Lower lobe of right lung (tissue), 2 donors: ENCODE measurements at regions not wholly inside any gene's neighbourhood (a gene's known extent, or its start where the extent isn't known, plus 50 kb on each side); places are given as distances from the start of the nearest gene placed in this dataset.

ENCODE experiments used
- ATAC-seq, 2 donors: fragments of 200-7000 bp; cut with Tn5 transposase; one replicate each; pipeline ENCODE4 v1.9.1; 2020 to 2022; ENCODE audit warnings: mild to moderate bottlenecking in 2 of 2, moderate library complexity in 2 of 2
- DNase-seq: peaks from one replicate; pipeline ENCODE4 v3.0.0-alpha.2; 2020
- H3K27ac ChIP-seq: fragments of 200-600 bp; one replicate; pipeline ENCODE4 v1.8.0; 2022
- H3K27me3 ChIP-seq: fragments of 200-600 bp; one replicate; pipeline ENCODE4 v1.8.0; 2022; ENCODE audit warnings: low read depth
- H3K36me3 ChIP-seq: fragments of 200-600 bp; one replicate; pipeline ENCODE4 v1.8.0; 2022; ENCODE audit warnings: mild to moderate bottlenecking
- H3K4me1 ChIP-seq: fragments of 200-600 bp; one replicate; pipeline ENCODE4 v1.8.0; 2022
- H3K4me3 ChIP-seq: fragments of 200-600 bp; one replicate; pipeline ENCODE4 v1.8.0; 2022; ENCODE audit warnings: mild to moderate bottlenecking
- H3K9me3 ChIP-seq: fragments of 200-600 bp; one replicate; pipeline ENCODE4 v1.8.0; 2022
- intact Hi-C: fragments of 100-400 bp; cut with DNase I; formaldehyde crosslinking; loops from one replicate; pipeline ENCODE4 v1.11.0; 2022
- TF ChIP-seq, protein P1 (sequence below): fragments of 200-600 bp; IDR thresholded peaks from one replicate; pipeline ENCODE4 v1.8.0; 2022; ENCODE audit warnings: antibody characterized with exemption, mild to moderate bottlenecking
- donor health status: DM: no; HTN: yes; CAD: no; lungs with severe emphysema.

DNA sequence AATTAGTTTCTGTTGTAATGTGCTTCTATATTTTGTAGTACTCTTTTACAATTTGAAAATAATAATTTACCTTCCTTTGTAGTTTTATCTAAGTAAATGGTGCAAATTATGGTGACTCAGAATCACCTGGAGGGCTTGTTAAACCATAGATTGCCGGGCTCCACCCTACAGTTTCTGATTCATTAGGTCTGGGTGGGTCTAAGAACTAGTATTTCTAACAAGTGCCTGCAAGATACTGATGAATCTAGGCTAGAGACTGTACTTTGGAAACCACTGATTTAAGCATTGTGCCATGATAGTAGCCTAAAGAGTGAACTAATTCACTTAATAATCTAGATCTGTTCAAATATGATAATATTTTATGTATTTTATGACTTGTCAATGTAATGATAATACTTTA is 437.4 kb upstream of the SPRY2 start:
- TF ChIP-seq, protein P1, sequence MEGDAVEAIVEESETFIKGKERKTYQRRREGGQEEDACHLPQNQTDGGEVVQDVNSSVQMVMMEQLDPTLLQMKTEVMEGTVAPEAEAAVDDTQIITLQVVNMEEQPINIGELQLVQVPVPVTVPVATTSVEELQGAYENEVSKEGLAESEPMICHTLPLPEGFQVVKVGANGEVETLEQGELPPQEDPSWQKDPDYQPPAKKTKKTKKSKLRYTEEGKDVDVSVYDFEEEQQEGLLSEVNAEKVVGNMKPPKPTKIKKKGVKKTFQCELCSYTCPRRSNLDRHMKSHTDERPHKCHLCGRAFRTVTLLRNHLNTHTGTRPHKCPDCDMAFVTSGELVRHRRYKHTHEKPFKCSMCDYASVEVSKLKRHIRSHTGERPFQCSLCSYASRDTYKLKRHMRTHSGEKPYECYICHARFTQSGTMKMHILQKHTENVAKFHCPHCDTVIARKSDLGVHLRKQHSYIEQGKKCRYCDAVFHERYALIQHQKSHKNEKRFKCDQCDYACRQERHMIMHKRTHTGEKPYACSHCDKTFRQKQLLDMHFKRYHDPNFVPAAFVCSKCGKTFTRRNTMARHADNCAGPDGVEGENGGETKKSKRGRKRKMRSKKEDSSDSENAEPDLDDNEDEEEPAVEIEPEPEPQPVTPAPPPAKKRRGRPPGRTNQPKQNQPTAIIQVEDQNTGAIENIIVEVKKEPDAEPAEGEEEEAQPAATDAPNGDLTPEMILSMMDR: no peak
- ATAC-seq (no peak), DNase-seq (no peak)
- Histone ChIP-seq H3K27me3 (no peaks in the 10 kb centered on the region), H3K27ac (no peak overlapping the region), H3K36me3 (no peaks in the 10 kb centered on the region), H3K4me3 (no peak overlapping the region), H3K9me3 (no peaks in the 10 kb centered on the region), H3K4me1 (no peaks in the 10 kb centered on the region)
- intact Hi-C loops: no loop called here

GRCh38 chr13:80757694-80758093 is 416.8 kb upstream of the SPRY2 start:
- DNase-seq: no peak
- H3K36me3 ChIP-seq: no peaks in the 10 kb centered on the region
- TF ChIP-seq, protein P1: no peak
- H3K4me3 ChIP-seq: no peak overlapping the region
- H3K9me3 ChIP-seq: no peaks in the 10 kb centered on the region
- intact Hi-C loops: no loop called here
- H3K27ac ChIP-seq: no peak overlapping the region
- ATAC-seq: no peak
- H3K27me3 ChIP-seq: no peaks in the 10 kb centered on the region
- no peaks in the 10 kb centered on the region for H3K4me1 ChIP-seq

DNA sequence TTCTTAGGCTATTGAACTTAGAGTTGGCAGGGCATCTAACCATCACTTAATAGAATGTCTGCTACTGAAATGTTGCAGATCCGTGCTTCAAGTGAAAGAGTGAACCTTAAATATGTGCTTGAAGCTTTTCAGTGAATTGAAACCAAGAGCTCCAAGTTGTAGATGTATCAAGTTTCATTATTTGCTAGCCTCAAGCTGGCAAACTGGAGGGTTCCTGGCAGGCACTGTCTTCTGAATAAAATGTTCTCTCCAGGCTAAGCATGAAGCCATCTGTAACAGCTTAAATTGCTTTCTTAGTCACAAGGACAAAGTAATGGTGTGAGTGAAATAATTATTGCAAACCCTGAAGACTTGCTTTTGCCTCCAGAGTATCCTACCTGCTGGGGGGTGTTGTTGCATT is 415.0 kb upstream of the SPRY2 start:
- DNase-seq (no peak), ATAC-seq (no peak)
- Histone ChIP-seq H3K4me3 (no peak overlapping the region), H3K27ac (no peak overlapping the region), H3K27me3 (no peaks in the 10 kb centered on the region), H3K4me1 (no peaks in the 10 kb centered on the region), H3K36me3 (no peaks in the 10 kb centered on the region), H3K9me3 (no peaks in the 10 kb centered on the region)
- TF ChIP-seq, protein P1: no peak
- intact Hi-C loops: no loop called here

- TF ChIP-seq, protein P1: no peak
- H3K4me3 ChIP-seq: no peak overlapping the region
- DNase-seq (no peak), ATAC-seq (no peak)
- H3K9me3 ChIP-seq: no peaks in the 10 kb centered on the region
- no peaks in the 10 kb centered on the region for H3K4me1 ChIP-seq
- H3K27ac ChIP-seq: no peak overlapping the region
- no peaks in the 10 kb centered on the region for H3K27me3 ChIP-seq
- intact Hi-C loops: no loop called here
- H3K36me3 ChIP-seq: no peaks in the 10 kb centered on the region
Observed at GRCh38 chr13:80754441-80754840, 413.5 kb upstream of the SPRY2 start.

DNA sequence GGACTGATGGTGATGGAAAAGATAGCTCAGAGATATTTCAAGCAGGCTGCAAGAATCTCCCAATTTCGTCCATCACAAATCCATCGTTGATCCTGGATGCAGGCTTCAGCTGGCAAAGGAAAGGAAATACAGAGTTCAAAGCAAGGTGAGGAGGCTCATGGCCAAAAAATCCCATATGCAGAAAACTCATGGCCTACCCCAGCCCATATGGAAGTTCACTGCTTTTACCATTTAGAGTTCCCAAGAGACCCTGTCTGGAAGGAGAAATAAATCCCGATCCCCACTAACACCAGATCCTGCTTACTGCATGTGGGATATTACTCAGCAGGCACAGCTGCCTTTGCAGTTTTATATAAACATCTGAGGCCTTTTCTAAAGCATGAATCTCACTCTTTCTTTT is 412.9 kb upstream of the SPRY2 start:
- ATAC-seq: no peak
- Histone ChIP-seq H3K27ac (no peak overlapping the region), H3K36me3 (no peaks in the 10 kb centered on the region), H3K4me1 (no peaks in the 10 kb centered on the region), H3K4me3 (no peak overlapping the region), H3K27me3 (no peaks in the 10 kb centered on the region), H3K9me3 (no peaks in the 10 kb centered on the region)
- DNase-seq: no peak
- intact Hi-C loops: no loop called here
- TF ChIP-seq, protein P1: no peak

- intact Hi-C loops: no loop called here
- Histone ChIP-seq H3K27me3 (no peaks in the 10 kb centered on the region), H3K4me1 (no peaks in the 10 kb centered on the region), H3K27ac (no peak overlapping the region), H3K36me3 (no peaks in the 10 kb centered on the region), H3K4me3 (no peak overlapping the region), H3K9me3 (no peaks in the 10 kb centered on the region)
- DNase-seq (no peak), ATAC-seq (no peak)
- TF ChIP-seq, protein P1: no peak
Observed at GRCh38 chr13:80751854-80752253, 410.9 kb upstream of the SPRY2 start.
